HCT116 (cell line): ENCODE measurements at regions not wholly inside any gene's neighbourhood (a gene's known extent, or its start where the extent isn't known, plus 50 kb on each side); places are given as distances from the start of the nearest gene placed in this dataset.

Experiments used
- ATAC-seq: fragments of 200-7000 bp; cut with Tn5 transposase; 2 replicates; pipeline ENCODE4 v1.9.1; 2020; ENCODE audit warnings: mild to moderate bottlenecking, moderate library complexity
- BruUV-seq: library from RNA; stranded (reverse); fragments of 400-500 nt; replicated peaks from 2 replicates; lab custom pipeline; 2021; lab: Mats Ljungman, UMichigan
- CTCF ChIA-PET: fragments of 300-600 bp; sonication (Branson Sonifier 250); formaldehyde crosslinking; loops from one replicate; lab custom pipeline; 2021; ENCODE audit warnings: antibody characterized with exemption; lab: Charles Lee
- POLR2A ChIA-PET: fragments of 300-600, 350-600 bp; sonication (Branson Sonifier 250); formaldehyde crosslinking; loops from one replicate; lab custom pipeline; 2021; ENCODE audit warnings: antibody characterized with exemption; lab: Charles Lee
- RAD21 ChIA-PET, 2 experiments: fragments of 300-600 bp; sonication (Branson Sonifier 250); formaldehyde crosslinking; loops; one replicate each; lab custom pipeline; 2023; ENCODE audit warnings: low total read pairs in 2 of 2; ENCODE audit not compliant: uncharacterized antibody in 2 of 2, unreplicated experiment in 2 of 2, low non-redundant PET in 1 of 2; lab: Charles Lee
- DNase-seq: peaks from one replicate; pipeline ENCODE4 v3.0.0-alpha.2; 2010; ENCODE audit warnings: low read depth, low spot score
- H2AFZ ChIP-seq: fragments of 200-600 bp; shearing (Covaris generic), sonication (generic); 2 replicates; pipeline ENCODE4 v1.6.1; 2017; ENCODE audit warnings: low read depth, mixed run types, mixed read lengths, antibody characterized with exemption, low read length; ENCODE audit not compliant: poor library complexity, severe bottlenecking
- H3K27ac ChIP-seq: 2 replicates; pipeline ENCODE4 v1.5.1; 2012; ENCODE audit warnings: low read depth, low read length
- H3K27me3 ChIP-seq: fragments of 200-600 bp; sonication (generic); 2 replicates; pipeline ENCODE4 v1.6.1; 2016; ENCODE audit warnings: mixed run types, low read length, mixed read lengths; ENCODE audit not compliant: insufficient read depth
- H3K36me3 ChIP-seq, 2 experiments: fragments of 200-500 bp in 1 of 2; fragments of 200-600 bp in 1 of 2; sonication (Bioruptor generic) in 1 of 2; sonication (generic) in 1 of 2; 2 replicates each; pipeline versions ENCODE4 v1.5.1 to v1.6.1; 2014 to 2016; ENCODE audit warnings: low read length in 2 of 2, inconsistent platforms in 1 of 2, mixed read lengths in 1 of 2, mixed run types in 1 of 2; ENCODE audit not compliant: insufficient read depth in 2 of 2, control insufficient read depth in 1 of 2
- H3K4me1 ChIP-seq, 2 experiments: fragments of 200-600 bp in 1 of 2; sonication (generic) in 1 of 2; 2 replicates each; pipeline versions ENCODE4 v1.5.1 to v1.6.1; 2012 to 2017; ENCODE audit warnings: low read length in 2 of 2, inconsistent platforms in 1 of 2, mild to moderate bottlenecking in 1 of 2, mixed read lengths in 1 of 2, mixed run types in 1 of 2, moderate library complexity in 1 of 2; ENCODE audit not compliant: insufficient read depth in 2 of 2, control insufficient read depth in 1 of 2
- H3K4me2 ChIP-seq: fragments of 200-600 bp; sonication (generic); 2 replicates; pipeline ENCODE4 v1.6.1; 2017; ENCODE audit warnings: mixed run types, low read length, mixed read lengths
- H3K4me3 ChIP-seq, 2 experiments: fragments of 200-600 bp in 1 of 2; sonication (generic) in 1 of 2; replicated peaks in 1 of 2; 2 replicates each; pipeline ENCODE4 v1.5.1; 2011 to 2016; ENCODE audit warnings: low read length in 2 of 2, control low read depth in 1 of 2, low read depth in 1 of 2, mild to moderate bottlenecking in 1 of 2, mixed read lengths in 1 of 2, mixed run types in 1 of 2
- H3K79me2 ChIP-seq: fragments of 200-600 bp; sonication (generic); 2 replicates; pipeline ENCODE4 v1.6.1; 2017; ENCODE audit warnings: mild to moderate bottlenecking, mixed run types, low read length, moderate library complexity, mixed read lengths; ENCODE audit not compliant: insufficient read depth
- H3K9ac ChIP-seq: fragments of 200-600 bp; sonication (generic); 2 replicates; pipeline ENCODE4 v1.6.1; 2016; ENCODE audit warnings: low read length, mixed read lengths
- H3K9me2 ChIP-seq: fragments of 200-600 bp; sonication (generic), shearing (Covaris generic); 2 replicates; pipeline ENCODE4 v1.6.1; 2017; ENCODE audit warnings: mixed run types, mild to moderate bottlenecking, moderate library complexity; ENCODE audit not compliant: insufficient read depth
- H3K9me3 ChIP-seq, 2 experiments: fragments of 200-500 bp in 1 of 2; fragments of 200-600 bp in 1 of 2; sonication (Bioruptor generic) in 1 of 2; sonication (generic) in 1 of 2; 2 replicates each; pipeline ENCODE4 v1.6.1; 2014 to 2017; ENCODE audit warnings: low read length in 2 of 2, mixed read lengths in 2 of 2, inconsistent platforms in 1 of 2, low read depth in 1 of 2, mild to moderate bottlenecking in 1 of 2, mixed run types in 1 of 2, moderate library complexity in 1 of 2; ENCODE audit not compliant: control insufficient read depth in 1 of 2, insufficient read depth in 1 of 2
- H4K20me1 ChIP-seq: fragments of 200-600 bp; sonication (generic), shearing (Covaris generic); 2 replicates; pipeline ENCODE4 v1.6.1; 2017; ENCODE audit warnings: mixed run types, mild to moderate bottlenecking, moderate library complexity; ENCODE audit not compliant: insufficient read depth
- EGR1 ChIP-seq: IDR thresholded peaks from 2 replicates; pipeline ENCODE4 v1.6.1; 2012; ENCODE audit warnings: low read depth
- ELF1 ChIP-seq: IDR thresholded peaks from 2 replicates; pipeline ENCODE4 v1.6.1; 2012; ENCODE audit warnings: low read depth, borderline replicate concordance
- EZH2 ChIP-seq: fragments of 200-600 bp; sonication (generic); IDR thresholded peaks from 2 replicates; pipeline ENCODE4 v1.6.1; 2017; ENCODE audit warnings: antibody characterized with exemption, mixed run types
- EZH2phosphoT487 ChIP-seq: fragments of 200-600 bp; IDR thresholded peaks from 2 replicates; pipeline ENCODE4 v1.6.1; 2018; ENCODE audit warnings: antibody characterized with exemption, borderline replicate concordance
- JUND ChIP-seq: IDR thresholded peaks from 2 replicates; pipeline ENCODE4 v1.6.1; 2012
- POLR2A ChIP-seq: IDR thresholded peaks from 2 replicates; pipeline ENCODE4 v1.7.0; 2011; ENCODE audit warnings: borderline replicate concordance; ENCODE audit not compliant: insufficient read depth, insufficient read length; ENCODE audit errors: extremely low read depth
- POLR2AphosphoS5 ChIP-seq: IDR thresholded peaks from 2 replicates; pipeline ENCODE4 v1.6.1; 2011; ENCODE audit warnings: mild to moderate bottlenecking, low read depth, low read length, moderate library complexity
- SIN3A ChIP-seq: IDR thresholded peaks from 2 replicates; pipeline ENCODE4 v1.6.1; 2012; ENCODE audit warnings: low read depth
- TCF7L2 ChIP-seq: IDR thresholded peaks from 2 replicates; pipeline ENCODE4 v1.7.0; 2011; ENCODE audit warnings: borderline replicate concordance, inconsistent platforms; ENCODE audit not compliant: insufficient read depth, insufficient read length; ENCODE audit errors: extremely low read depth
- ZBTB33 ChIP-seq: IDR thresholded peaks from 2 replicates; pipeline ENCODE4 v1.6.1; 2011; ENCODE audit warnings: mild to moderate bottlenecking, low read length, moderate library complexity; ENCODE audit not compliant: insufficient replicate concordance; ENCODE audit errors: extremely low read depth
- ZFX ChIP-seq: fragments of 450-650 bp; IDR thresholded peaks from 2 replicates; pipeline ENCODE4 v1.6.1; 2017
- intact Hi-C: fragments of 100-400 bp; cut with micrococcal nuclease; formaldehyde crosslinking; loops from 2 replicates; pipeline ENCODE4 v1.10.0; 2022
- TF ChIP-seq, protein P1 (sequence below): IDR thresholded peaks from 2 replicates; pipeline ENCODE4 v1.6.1; 2012
- TF ChIP-seq, protein P2 (sequence below): IDR thresholded peaks from 2 replicates; pipeline ENCODE4 v1.6.1; 2012; ENCODE audit warnings: low read depth

- DNase-seq: no peak
- H3K9me3 ChIP-seq: no peaks in the 10 kb centered on the region
- no peaks in the 10 kb centered on the region for H3K27me3 ChIP-seq
- BruUV-seq: no TSS peak
- H3K79me2 ChIP-seq: no peaks in the 10 kb centered on the region
- CTCF ChIA-PET: no interaction called here
- H3K4me1 ChIP-seq: peaks cover 11 to 25% of the 10 kb centered on the region in 2 experiments; a peak in 3 of 4 replicates
- peak overlapping the region; percentile 41 for H3K4me2 ChIP-seq
- no peak overlapping the region for H3K4me3 ChIP-seq
- intact Hi-C loops: no loop called here
- peak; percentile 37; the same call in 1 of the 2 replicates for ATAC-seq
- H3K9me2 ChIP-seq: no peaks in the 10 kb centered on the region
- no peak overlapping the region for H3K9ac ChIP-seq
- RAD21 ChIA-PET: no interaction called here
- POLR2A ChIA-PET: no interaction called here
- H4K20me1 ChIP-seq: no peaks in the 10 kb centered on the region
- H3K36me3 ChIP-seq: no peaks in the 10 kb centered on the region
- TF ChIP-seq ZBTB33 (no peak), POLR2A (no peak), EZH2phosphoT487 (no peak), ZFX (no peak), POLR2AphosphoS5 (no peak), EZH2 (no peak), EGR1 (no peak), JUND (no peak), TCF7L2 (no peak), SIN3A (no peak), ELF1 (no peak)
- TF ChIP-seq, protein P1, sequence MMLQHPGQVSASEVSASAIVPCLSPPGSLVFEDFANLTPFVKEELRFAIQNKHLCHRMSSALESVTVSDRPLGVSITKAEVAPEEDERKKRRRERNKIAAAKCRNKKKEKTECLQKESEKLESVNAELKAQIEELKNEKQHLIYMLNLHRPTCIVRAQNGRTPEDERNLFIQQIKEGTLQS: no peak
- TF ChIP-seq, protein P2, sequence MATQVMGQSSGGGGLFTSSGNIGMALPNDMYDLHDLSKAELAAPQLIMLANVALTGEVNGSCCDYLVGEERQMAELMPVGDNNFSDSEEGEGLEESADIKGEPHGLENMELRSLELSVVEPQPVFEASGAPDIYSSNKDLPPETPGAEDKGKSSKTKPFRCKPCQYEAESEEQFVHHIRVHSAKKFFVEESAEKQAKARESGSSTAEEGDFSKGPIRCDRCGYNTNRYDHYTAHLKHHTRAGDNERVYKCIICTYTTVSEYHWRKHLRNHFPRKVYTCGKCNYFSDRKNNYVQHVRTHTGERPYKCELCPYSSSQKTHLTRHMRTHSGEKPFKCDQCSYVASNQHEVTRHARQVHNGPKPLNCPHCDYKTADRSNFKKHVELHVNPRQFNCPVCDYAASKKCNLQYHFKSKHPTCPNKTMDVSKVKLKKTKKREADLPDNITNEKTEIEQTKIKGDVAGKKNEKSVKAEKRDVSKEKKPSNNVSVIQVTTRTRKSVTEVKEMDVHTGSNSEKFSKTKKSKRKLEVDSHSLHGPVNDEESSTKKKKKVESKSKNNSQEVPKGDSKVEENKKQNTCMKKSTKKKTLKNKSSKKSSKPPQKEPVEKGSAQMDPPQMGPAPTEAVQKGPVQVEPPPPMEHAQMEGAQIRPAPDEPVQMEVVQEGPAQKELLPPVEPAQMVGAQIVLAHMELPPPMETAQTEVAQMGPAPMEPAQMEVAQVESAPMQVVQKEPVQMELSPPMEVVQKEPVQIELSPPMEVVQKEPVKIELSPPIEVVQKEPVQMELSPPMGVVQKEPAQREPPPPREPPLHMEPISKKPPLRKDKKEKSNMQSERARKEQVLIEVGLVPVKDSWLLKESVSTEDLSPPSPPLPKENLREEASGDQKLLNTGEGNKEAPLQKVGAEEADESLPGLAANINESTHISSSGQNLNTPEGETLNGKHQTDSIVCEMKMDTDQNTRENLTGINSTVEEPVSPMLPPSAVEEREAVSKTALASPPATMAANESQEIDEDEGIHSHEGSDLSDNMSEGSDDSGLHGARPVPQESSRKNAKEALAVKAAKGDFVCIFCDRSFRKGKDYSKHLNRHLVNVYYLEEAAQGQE: no peak
- no peak overlapping the region for H2AFZ ChIP-seq
- H3K27ac ChIP-seq: no peak overlapping the region
These were observed 74.1 kb upstream of the NKD1 start for GRCh38 chr16:50474138-50474537.
